Spleen (tissue), 11 donors: ENCODE measurements at regions not wholly inside any gene's neighbourhood (a gene's known extent, or its start where the extent isn't known, plus 50 kb on each side); places are given as distances from the start of the nearest gene placed in this dataset.

ENCODE experiments used
- DNase-seq: peaks from one replicate; pipeline ENCODE4 v3.0.0-alpha.2; 2020
- H3K27ac ChIP-seq, 8 donors: fragments of 200-600 bp; sonication (generic) in 7 of 8; 1 replicate in 4 of 8; 2 replicates in 4 of 8; pipeline versions ENCODE4 v1.5.0 to v1.8.0; 2016 to 2021; ENCODE audit warnings: inconsistent platforms in 4 of 8, mild to moderate bottlenecking in 4 of 8, moderate library complexity in 1 of 8
- H3K27me3 ChIP-seq, 7 donors: fragments of 200-600 bp; sonication (generic) in 6 of 7; replicated peaks in 1 of 7; 1 replicate in 4 of 7; 2 replicates in 3 of 7; pipeline versions ENCODE4 v1.5.0 to v1.8.0; 2016 to 2021; ENCODE audit warnings: inconsistent platforms in 3 of 7, mild to moderate bottlenecking in 1 of 7
- H3K36me3 ChIP-seq, 6 donors: fragments of 200-600 bp; sonication (generic) in 5 of 6; 1 replicate in 4 of 6; 2 replicates in 2 of 6; pipeline versions ENCODE4 v1.5.0 to v1.8.0; 2016 to 2021; ENCODE audit warnings: inconsistent platforms in 2 of 6
- H3K4me1 ChIP-seq, 6 donors: fragments of 200-600 bp; sonication (generic) in 5 of 6; 1 replicate in 3 of 6; 2 replicates in 3 of 6; pipeline versions ENCODE4 v1.5.0 to v1.8.0; 2016 to 2021; ENCODE audit warnings: inconsistent platforms in 3 of 6
- H3K4me3 ChIP-seq, 8 donors: fragments of 200-600 bp; sonication (generic) in 7 of 8; 1 replicate in 4 of 8; 2 replicates in 4 of 8; pipeline versions ENCODE4 v1.5.0 to v1.8.0; 2016 to 2021; ENCODE audit warnings: inconsistent platforms in 4 of 8, mild to moderate bottlenecking in 4 of 8, moderate library complexity in 2 of 8
- H3K9me3 ChIP-seq, 8 donors: fragments of 200-600 bp; sonication (generic) in 7 of 8; 1 replicate in 4 of 8; 2 replicates in 4 of 8; pipeline versions ENCODE4 v1.5.0 to v1.8.0; 2016 to 2021; ENCODE audit warnings: inconsistent platforms in 4 of 8
- CTCF ChIP-seq, 11 experiments: fragments of 200-600 bp in 7 of 11; fragments of 450-650 bp in 4 of 11; sonication (generic) in 4 of 11; IDR thresholded peaks in 8 of 11; conservative IDR thresholded peaks in 3 of 11; 1 replicate in 7 of 11; 2 replicates in 4 of 11; pipeline versions ENCODE4 v1.4.0 to v1.8.0; 2016 to 2021; ENCODE audit warnings: antibody characterized with exemption in 11 of 11, inconsistent platforms in 4 of 11, mild to moderate bottlenecking in 1 of 11
- POLR2A ChIP-seq, 3 donors: fragments of 450-650 bp; IDR thresholded peaks; one replicate each; pipeline ENCODE4 v1.5.1; 2017; ENCODE audit warnings: antibody characterized with exemption in 3 of 3, mild to moderate bottlenecking in 1 of 3
- POLR2AphosphoS5 ChIP-seq, 3 donors: sonication (generic); formaldehyde crosslinking; IDR thresholded peaks; one replicate each; pipeline ENCODE4 v1.5.1; 2017; ENCODE audit warnings: antibody characterized with exemption in 3 of 3
- WGBS, 5 donors: extraction: QIAGEN DNeasy Blood & Tissue Kit in 3 of 5; methylation state at CpG; one replicate each; pipeline versions ENCODE4 v1.1.5 to v1.1.7; 2013 to 2018; 5-methylcytosine and 5-hydroxymethylcytosine counted together
- intact Hi-C: fragments of 100-400 bp; cut with DNase I; formaldehyde crosslinking; loops from one replicate; pipeline ENCODE4 v1.15.0; 2023; ENCODE audit warnings: low total_unique reads
- donor health status: healthy with polysubstance abuse.
- donor health status: DM: no; HTN: no; CAD: no; lungs with moderate emphysema.
- donor health status: DM: no; HTN: no; CAD: no.
- donor health status: Bipolar disorder and iron deficiency.
- donor health status: healthy.
- donor health status: DM: no; HTN: no; CAD: no.
- donor health status: DM: yes; HTN: yes; CAD: no.

- TF ChIP-seq POLR2A (IDR thresholded peaks at IDR 0.05) (no peak), CTCF (IDR thresholded peaks at IDR 0.05 in 8 of 11, conservative IDR thresholded peaks at IDR 0.05 in 3 of 11) (no peak), POLR2AphosphoS5 (IDR thresholded peaks at IDR 0.05) (no peak)
- H3K4me3 ChIP-seq = no peak overlapping the region
- intact Hi-C loops = no loop called here
- DNase-seq = no peak
- no peaks in the 10 kb centered on the region for H3K27me3 ChIP-seq
- H3K9me3 ChIP-seq = peaks cover 0 to 40% (median 15%) of the 10 kb centered on the region in 8 donors
- H3K27ac ChIP-seq = no peak overlapping the region
- peaks cover 0 to 4% (median 0%) of the 10 kb centered on the region in 6 donors for H3K4me1 ChIP-seq
- WGBS, 5 donors = 78 to 91% (median 89%) methylated on average over 11 of the region's 11 CpGs
- H3K36me3 ChIP-seq = no peaks in the 10 kb centered on the region
Measured at GRCh38 chr12:47602949-47603558, 102.8 kb downstream of the RPAP3 start.

- no peak overlapping the region for H3K4me3 ChIP-seq
- 92 to 100% (median 95%) methylated on average over 1 of the region's 1 CpG for WGBS, 5 donors
- no peak for DNase-seq
- H3K27me3 ChIP-seq = no peaks in the 10 kb centered on the region
- no peak overlapping the region for H3K27ac ChIP-seq
- TF ChIP-seq POLR2A (IDR thresholded peaks at IDR 0.05) (no peak), CTCF (IDR thresholded peaks at IDR 0.05 in 8 of 11, conservative IDR thresholded peaks at IDR 0.05 in 3 of 11) (no peak), POLR2AphosphoS5 (IDR thresholded peaks at IDR 0.05) (no peak)
- no peaks in the 10 kb centered on the region for H3K4me1 ChIP-seq
- peaks cover 0 to 34% (median 9%) of the 10 kb centered on the region in 8 donors for H3K9me3 ChIP-seq
- H3K36me3 ChIP-seq = no peaks in the 10 kb centered on the region
- intact Hi-C loops = no loop called here
Measured at GRCh38 chr12:47602325-47602724, 103.5 kb downstream of the RPAP3 start.

- Histone ChIP-seq H3K27ac (no peak overlapping the region), H3K4me3 (no peak overlapping the region), H3K27me3 (no peaks in the 10 kb centered on the region), H3K9me3 (peaks cover 0 to 25% (median 1%) of the 10 kb centered on the region in 8 donors), H3K4me1 (no peaks in the 10 kb centered on the region), H3K36me3 (no peaks in the 10 kb centered on the region)
- no peak for DNase-seq
- TF ChIP-seq POLR2A (IDR thresholded peaks at IDR 0.05) (no peak), POLR2AphosphoS5 (IDR thresholded peaks at IDR 0.05) (no peak)
- intact Hi-C loops = no loop called here
Measured at GRCh38 chr12:47601071-47601470, 104.8 kb downstream of the RPAP3 start.

- 47 to 66% (median 57%) methylated on average over 4 of the region's 4 CpGs for WGBS, 5 donors
Measured at GRCh38 chr12:47591795-47592194, 114.0 kb downstream of the RPAP3 start.

More at GRCh38 chr12:47591795-47592194, 114.0 kb downstream of the RPAP3 start:
- Histone ChIP-seq H3K9me3 (no peaks in the 10 kb centered on the region), H3K4me3 (no peak overlapping the region), H3K36me3 (no peaks in the 10 kb centered on the region), H3K27me3 (no peaks in the 10 kb centered on the region), H3K4me1 (peaks cover 0 to 21% (median 12%) of the 10 kb centered on the region in 6 donors), H3K27ac (peak overlapping the region in 4 of 8 donors; percentile 21 to 52 (median 36))
- TF ChIP-seq POLR2A (IDR thresholded peaks at IDR 0.05) = no peak
- TF ChIP-seq CTCF (IDR thresholded peaks at IDR 0.05 in 8 of 11, conservative IDR thresholded peaks at IDR 0.05 in 3 of 11) = no peak
- TF ChIP-seq POLR2AphosphoS5 (IDR thresholded peaks at IDR 0.05) = no peak
- intact Hi-C loops = no loop called here
- DNase-seq = no peak
